ENCODE measurements at regions not wholly inside any gene's neighbourhood (a gene's known extent, or its start where the extent isn't known, plus 50 kb on each side); places are given as distances from the start of the nearest gene placed in this dataset.

GRCh38 chr1:234942879-234943506 lies 185.6 kb downstream of the TOMM20 start (continued):
- TF ChIP-seq, protein P1, sequence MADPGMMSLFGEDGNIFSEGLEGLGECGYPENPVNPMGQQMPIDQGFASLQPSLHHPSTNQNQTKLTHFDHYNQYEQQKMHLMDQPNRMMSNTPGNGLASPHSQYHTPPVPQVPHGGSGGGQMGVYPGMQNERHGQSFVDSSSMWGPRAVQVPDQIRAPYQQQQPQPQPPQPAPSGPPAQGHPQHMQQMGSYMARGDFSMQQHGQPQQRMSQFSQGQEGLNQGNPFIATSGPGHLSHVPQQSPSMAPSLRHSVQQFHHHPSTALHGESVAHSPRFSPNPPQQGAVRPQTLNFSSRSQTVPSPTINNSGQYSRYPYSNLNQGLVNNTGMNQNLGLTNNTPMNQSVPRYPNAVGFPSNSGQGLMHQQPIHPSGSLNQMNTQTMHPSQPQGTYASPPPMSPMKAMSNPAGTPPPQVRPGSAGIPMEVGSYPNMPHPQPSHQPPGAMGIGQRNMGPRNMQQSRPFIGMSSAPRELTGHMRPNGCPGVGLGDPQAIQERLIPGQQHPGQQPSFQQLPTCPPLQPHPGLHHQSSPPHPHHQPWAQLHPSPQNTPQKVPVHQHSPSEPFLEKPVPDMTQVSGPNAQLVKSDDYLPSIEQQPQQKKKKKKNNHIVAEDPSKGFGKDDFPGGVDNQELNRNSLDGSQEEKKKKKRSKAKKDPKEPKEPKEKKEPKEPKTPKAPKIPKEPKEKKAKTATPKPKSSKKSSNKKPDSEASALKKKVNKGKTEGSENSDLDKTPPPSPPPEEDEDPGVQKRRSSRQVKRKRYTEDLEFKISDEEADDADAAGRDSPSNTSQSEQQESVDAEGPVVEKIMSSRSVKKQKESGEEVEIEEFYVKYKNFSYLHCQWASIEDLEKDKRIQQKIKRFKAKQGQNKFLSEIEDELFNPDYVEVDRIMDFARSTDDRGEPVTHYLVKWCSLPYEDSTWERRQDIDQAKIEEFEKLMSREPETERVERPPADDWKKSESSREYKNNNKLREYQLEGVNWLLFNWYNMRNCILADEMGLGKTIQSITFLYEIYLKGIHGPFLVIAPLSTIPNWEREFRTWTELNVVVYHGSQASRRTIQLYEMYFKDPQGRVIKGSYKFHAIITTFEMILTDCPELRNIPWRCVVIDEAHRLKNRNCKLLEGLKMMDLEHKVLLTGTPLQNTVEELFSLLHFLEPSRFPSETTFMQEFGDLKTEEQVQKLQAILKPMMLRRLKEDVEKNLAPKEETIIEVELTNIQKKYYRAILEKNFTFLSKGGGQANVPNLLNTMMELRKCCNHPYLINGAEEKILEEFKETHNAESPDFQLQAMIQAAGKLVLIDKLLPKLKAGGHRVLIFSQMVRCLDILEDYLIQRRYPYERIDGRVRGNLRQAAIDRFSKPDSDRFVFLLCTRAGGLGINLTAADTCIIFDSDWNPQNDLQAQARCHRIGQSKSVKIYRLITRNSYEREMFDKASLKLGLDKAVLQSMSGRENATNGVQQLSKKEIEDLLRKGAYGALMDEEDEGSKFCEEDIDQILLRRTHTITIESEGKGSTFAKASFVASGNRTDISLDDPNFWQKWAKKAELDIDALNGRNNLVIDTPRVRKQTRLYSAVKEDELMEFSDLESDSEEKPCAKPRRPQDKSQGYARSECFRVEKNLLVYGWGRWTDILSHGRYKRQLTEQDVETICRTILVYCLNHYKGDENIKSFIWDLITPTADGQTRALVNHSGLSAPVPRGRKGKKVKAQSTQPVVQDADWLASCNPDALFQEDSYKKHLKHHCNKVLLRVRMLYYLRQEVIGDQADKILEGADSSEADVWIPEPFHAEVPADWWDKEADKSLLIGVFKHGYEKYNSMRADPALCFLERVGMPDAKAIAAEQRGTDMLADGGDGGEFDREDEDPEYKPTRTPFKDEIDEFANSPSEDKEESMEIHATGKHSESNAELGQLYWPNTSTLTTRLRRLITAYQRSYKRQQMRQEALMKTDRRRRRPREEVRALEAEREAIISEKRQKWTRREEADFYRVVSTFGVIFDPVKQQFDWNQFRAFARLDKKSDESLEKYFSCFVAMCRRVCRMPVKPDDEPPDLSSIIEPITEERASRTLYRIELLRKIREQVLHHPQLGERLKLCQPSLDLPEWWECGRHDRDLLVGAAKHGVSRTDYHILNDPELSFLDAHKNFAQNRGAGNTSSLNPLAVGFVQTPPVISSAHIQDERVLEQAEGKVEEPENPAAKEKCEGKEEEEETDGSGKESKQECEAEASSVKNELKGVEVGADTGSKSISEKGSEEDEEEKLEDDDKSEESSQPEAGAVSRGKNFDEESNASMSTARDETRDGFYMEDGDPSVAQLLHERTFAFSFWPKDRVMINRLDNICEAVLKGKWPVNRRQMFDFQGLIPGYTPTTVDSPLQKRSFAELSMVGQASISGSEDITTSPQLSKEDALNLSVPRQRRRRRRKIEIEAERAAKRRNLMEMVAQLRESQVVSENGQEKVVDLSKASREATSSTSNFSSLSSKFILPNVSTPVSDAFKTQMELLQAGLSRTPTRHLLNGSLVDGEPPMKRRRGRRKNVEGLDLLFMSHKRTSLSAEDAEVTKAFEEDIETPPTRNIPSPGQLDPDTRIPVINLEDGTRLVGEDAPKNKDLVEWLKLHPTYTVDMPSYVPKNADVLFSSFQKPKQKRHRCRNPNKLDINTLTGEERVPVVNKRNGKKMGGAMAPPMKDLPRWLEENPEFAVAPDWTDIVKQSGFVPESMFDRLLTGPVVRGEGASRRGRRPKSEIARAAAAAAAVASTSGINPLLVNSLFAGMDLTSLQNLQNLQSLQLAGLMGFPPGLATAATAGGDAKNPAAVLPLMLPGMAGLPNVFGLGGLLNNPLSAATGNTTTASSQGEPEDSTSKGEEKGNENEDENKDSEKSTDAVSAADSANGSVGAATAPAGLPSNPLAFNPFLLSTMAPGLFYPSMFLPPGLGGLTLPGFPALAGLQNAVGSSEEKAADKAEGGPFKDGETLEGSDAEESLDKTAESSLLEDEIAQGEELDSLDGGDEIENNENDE (IDR thresholded peaks at IDR 0.05; ENCODE audit: low read depth, low read length) = no peak
- TF ChIP-seq, protein P2, sequence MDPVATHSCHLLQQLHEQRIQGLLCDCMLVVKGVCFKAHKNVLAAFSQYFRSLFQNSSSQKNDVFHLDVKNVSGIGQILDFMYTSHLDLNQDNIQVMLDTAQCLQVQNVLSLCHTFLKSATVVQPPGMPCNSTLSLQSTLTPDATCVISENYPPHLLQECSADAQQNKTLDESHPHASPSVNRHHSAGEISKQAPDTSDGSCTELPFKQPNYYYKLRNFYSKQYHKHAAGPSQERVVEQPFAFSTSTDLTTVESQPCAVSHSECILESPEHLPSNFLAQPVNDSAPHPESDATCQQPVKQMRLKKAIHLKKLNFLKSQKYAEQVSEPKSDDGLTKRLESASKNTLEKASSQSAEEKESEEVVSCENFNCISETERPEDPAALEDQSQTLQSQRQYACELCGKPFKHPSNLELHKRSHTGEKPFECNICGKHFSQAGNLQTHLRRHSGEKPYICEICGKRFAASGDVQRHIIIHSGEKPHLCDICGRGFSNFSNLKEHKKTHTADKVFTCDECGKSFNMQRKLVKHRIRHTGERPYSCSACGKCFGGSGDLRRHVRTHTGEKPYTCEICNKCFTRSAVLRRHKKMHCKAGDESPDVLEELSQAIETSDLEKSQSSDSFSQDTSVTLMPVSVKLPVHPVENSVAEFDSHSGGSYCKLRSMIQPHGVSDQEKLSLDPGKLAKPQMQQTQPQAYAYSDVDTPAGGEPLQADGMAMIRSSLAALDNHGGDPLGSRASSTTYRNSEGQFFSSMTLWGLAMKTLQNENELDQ (CRISPR knock-in tag; IDR thresholded peaks at IDR 0.05; ENCODE audit: borderline replicate concordance) = no peak
- no peak for TF ChIP-seq RREB1 (CRISPR knock-in tag; IDR thresholded peaks at IDR 0.05)
- TF ChIP-seq E2F1 (CRISPR knock-in tag; IDR thresholded peaks at IDR 0.05) = no peak
- TF ChIP-seq FOXK2 (conservative IDR thresholded peaks at IDR 0.05 in 1 of 2, IDR thresholded peaks at IDR 0.05 in 1 of 2; ENCODE audit: low read depth in 2 of 2) = 0 out of 4 replicates have a peak, but pooled peaks of 1 of the 2 experiments have one; percentile 20

Measured in K562 (cell line).